GM12878 (cell line): ENCODE measurements at regions not wholly inside any gene's neighbourhood (a gene's known extent, or its start where the extent isn't known, plus 50 kb on each side); places are given as distances from the start of the nearest gene placed in this dataset.

Source experiments
- ATAC-seq: fragments of 200-7000 bp; cut with Tn5 transposase; 3 replicates; pipeline ENCODE4 v1.9.1; 2020; ENCODE audit warnings: mild to moderate bottlenecking, moderate library complexity
- BruUV-seq: library from RNA; stranded (reverse); fragments of 400-500 nt; replicated peaks from 2 replicates; lab custom pipeline; 2021; lab: Mats Ljungman, UMichigan
- CTCF ChIA-PET: fragments of 300-600 bp; sonication (Branson Sonifier 250); formaldehyde crosslinking; extraction: SDS; loops from one replicate; lab custom pipeline; 2021; ENCODE audit warnings: inconsistent platforms; lab: Yijun Ruan, JAX
- POLR2A ChIA-PET: fragments of 350-600 bp; formaldehyde crosslinking; extraction: SDS; loops from one replicate; lab custom pipeline; 2021; ENCODE audit warnings: inconsistent platforms; lab: Charles Lee
- RAD21 ChIA-PET: fragments of 300-600 bp; sonication (Branson Sonifier 250); formaldehyde crosslinking; loops from one replicate; lab custom pipeline; 2023; ENCODE audit warnings: antibody characterized with exemption; ENCODE audit not compliant: unreplicated experiment; lab: Charles Lee
- SMC1A ChIA-PET: fragments of 300-600 bp; sonication (Branson Sonifier 250); formaldehyde crosslinking; loops from one replicate; lab custom pipeline; 2023; ENCODE audit not compliant: unreplicated experiment, uncharacterized antibody; lab: Charles Lee
- DNase-seq: peaks from one replicate; pipeline ENCODE4 v3.0.0-alpha.2; 2011; ENCODE audit warnings: low read depth, low spot score
- FAIRE-seq: peaks from 3 replicates; lab custom pipeline; 2011; peaks lifted over from hg19 to GRCh38; lab: Jason Lieb, UNC
- H2AFZ ChIP-seq: 2 replicates; pipeline ENCODE4 v1.6.0; 2011; ENCODE audit warnings: low read depth, low read length, control low read depth; ENCODE audit not compliant: control insufficient read depth
- H3K27ac ChIP-seq: 2 replicates; pipeline ENCODE4 v1.5.1; 2011; ENCODE audit warnings: control low read depth; ENCODE audit not compliant: control insufficient read depth, insufficient read depth
- H3K27me3 ChIP-seq, 2 experiments: replicated peaks in 1 of 2; 2 replicates each; pipeline versions ENCODE4 v1.6.0 to v1.6.1; 2011; ENCODE audit warnings: low read length in 1 of 2; ENCODE audit not compliant: control insufficient read depth in 2 of 2, insufficient read depth in 2 of 2
- H3K36me3 ChIP-seq, 2 experiments: 2 replicates each; pipeline ENCODE4 v1.5.1; 2011; ENCODE audit warnings: low read length in 1 of 2; ENCODE audit not compliant: control insufficient read depth in 2 of 2, insufficient read depth in 2 of 2
- H3K4me1 ChIP-seq: 2 replicates; pipeline ENCODE4 v1.6.1; 2011; ENCODE audit warnings: mild to moderate bottlenecking, low read length, moderate library complexity, mixed read lengths; ENCODE audit not compliant: control insufficient read depth, insufficient read depth
- H3K4me2 ChIP-seq: 2 replicates; pipeline ENCODE4 v1.6.0; 2011; ENCODE audit warnings: control low read depth; ENCODE audit not compliant: control insufficient read depth, insufficient read depth
- H3K4me3 ChIP-seq: fragments of 200-600 bp; sonication (generic); 2 replicates; pipeline ENCODE4 v1.5.1; 2016
- H3K79me2 ChIP-seq: 2 replicates; pipeline ENCODE4 v1.6.0; 2011; ENCODE audit warnings: low read length; ENCODE audit not compliant: control insufficient read depth, insufficient read depth
- H3K9ac ChIP-seq: 2 replicates; pipeline ENCODE4 v1.8.0; 2011; ENCODE audit warnings: low read length, control low read depth, mixed read lengths; ENCODE audit not compliant: control insufficient read depth, insufficient read depth
- H3K9me3 ChIP-seq: replicated peaks from 3 replicates; pipeline ENCODE4 v1.5.1; 2011; ENCODE audit warnings: mild to moderate bottlenecking, low read length; ENCODE audit not compliant: control insufficient read depth, insufficient read depth
- H4K20me1 ChIP-seq: 2 replicates; pipeline ENCODE4 v1.6.0; 2011; ENCODE audit not compliant: control insufficient read depth, insufficient read depth
- ETV6 ChIP-seq, 2 experiments: fragments of 450-650 bp in 1 of 2; IDR thresholded peaks in 1 of 2; conservative IDR thresholded peaks in 1 of 2; 2 replicates each; pipeline ENCODE4 v1.6.1; 2014; ENCODE audit warnings: antibody characterized with exemption in 1 of 2, borderline replicate concordance in 1 of 2, low read depth in 1 of 2, mild to moderate bottlenecking in 1 of 2, moderate library complexity in 1 of 2
- HDAC2 ChIP-seq: fragments of 200-600 bp; sonication (generic); IDR thresholded peaks from 2 replicates; pipeline ENCODE4 v1.6.1; 2017
- HDAC6 ChIP-seq: fragments of 200-600 bp; sonication (generic); IDR thresholded peaks from one replicate; pipeline ENCODE4 v1.8.0; 2017; ENCODE audit warnings: antibody characterized with exemption; ENCODE audit not compliant: unreplicated experiment
- KAT2A ChIP-seq: conservative IDR thresholded peaks from 2 replicates; pipeline ENCODE4 v1.6.1; 2011; ENCODE audit warnings: low read depth, low read length; ENCODE audit not compliant: control insufficient read depth
- LARP7 ChIP-seq: fragments of 450-650 bp; IDR thresholded peaks from 2 replicates; pipeline ENCODE4 v1.6.1; 2017; ENCODE audit warnings: mild to moderate bottlenecking
- MEF2A ChIP-seq: IDR thresholded peaks from 2 replicates; pipeline ENCODE4 v1.6.1; 2011; ENCODE audit warnings: low read depth, mild to moderate bottlenecking, low read length, moderate library complexity; ENCODE audit not compliant: insufficient read depth
- MTA2 ChIP-seq: fragments of 450-650 bp; IDR thresholded peaks from 2 replicates; pipeline ENCODE4 v1.6.1; 2016; ENCODE audit warnings: low read depth, mild to moderate bottlenecking, moderate library complexity
- NBN ChIP-seq: fragments of 450-650 bp; IDR thresholded peaks from 2 replicates; pipeline ENCODE4 v1.6.1; 2016
- NRF1 ChIP-seq: conservative IDR thresholded peaks from 2 replicates; pipeline ENCODE4 v1.6.1; 2011; ENCODE audit warnings: mild to moderate bottlenecking, low read depth, low read length, improper control_type of control experiment
- SUZ12 ChIP-seq: fragments of 200-600 bp; sonication (generic); IDR thresholded peaks from one replicate; pipeline ENCODE4 v1.6.1; 2018; ENCODE audit warnings: antibody characterized with exemption, mild to moderate bottlenecking; ENCODE audit not compliant: unreplicated experiment
- TCF7 ChIP-seq: IDR thresholded peaks from 2 replicates; pipeline ENCODE4 v1.6.1; 2014; ENCODE audit warnings: antibody characterized with exemption, borderline replicate concordance
- WGBS: methylation state at CpG from one replicate; pipeline ENCODE4 v1.1.6; 2016; ENCODE audit warnings: low lambda C conversion rate; ENCODE audit not compliant: insufficient replicate concordance, insufficient coverage; ENCODE audit errors: missing lambda C conversion rate; 5-methylcytosine and 5-hydroxymethylcytosine counted together
- in situ Hi-C: fragments of 300-500 bp; cut with MboI; formaldehyde crosslinking; loops from 9 replicates; pipeline ENCODE4 v1.14.3; 2018; ENCODE audit warnings: mixed read lengths
- intact Hi-C: fragments of 100-400 bp; cut with micrococcal nuclease; formaldehyde crosslinking; loops from one replicate; pipeline ENCODE4 v1.14.2; 2022; ENCODE audit not compliant: unreplicated experiment
- TF ChIP-seq, protein P1 (sequence below): fragments of 450-650 bp; IDR thresholded peaks from 2 replicates; pipeline ENCODE4 v1.6.1; 2017; ENCODE audit warnings: mild to moderate bottlenecking, moderate library complexity
- TF ChIP-seq, protein P2 (sequence below): IDR thresholded peaks from 2 replicates; pipeline ENCODE4 v1.6.1; 2012; ENCODE audit warnings: improper control_type of control experiment, low read depth, low read length; ENCODE audit not compliant: insufficient replicate concordance

DNA sequence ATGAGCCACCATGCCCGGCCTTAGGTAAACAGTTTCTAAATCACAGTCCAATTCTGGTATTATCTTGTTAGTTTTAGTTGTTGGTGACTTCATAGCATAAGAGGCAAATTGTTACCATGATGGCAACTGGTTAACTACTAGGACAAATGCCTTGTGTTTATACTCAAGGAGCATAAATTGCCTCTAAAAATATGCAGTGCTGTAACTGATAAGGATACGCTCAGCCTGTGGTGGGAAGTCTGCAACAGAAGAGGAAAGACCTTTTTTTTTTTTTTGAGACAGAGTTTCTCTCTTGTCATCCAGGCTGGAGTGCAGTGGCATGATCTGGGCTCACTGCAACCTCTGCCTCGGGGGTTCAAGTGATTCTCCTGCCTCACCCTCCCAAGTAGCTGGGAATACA, 311.9 kb upstream of the ARGLU1 start (continued):
- TF ChIP-seq ETV6 (conservative IDR thresholded peaks at IDR 0.05 in 1 of 2, IDR thresholded peaks at IDR 0.05 in 1 of 2; ENCODE audit: borderline replicate concordance in 1 of 2, low read depth in 1 of 2), result no peak
- TF ChIP-seq, all 136 proteins: peak for 0

DNA sequence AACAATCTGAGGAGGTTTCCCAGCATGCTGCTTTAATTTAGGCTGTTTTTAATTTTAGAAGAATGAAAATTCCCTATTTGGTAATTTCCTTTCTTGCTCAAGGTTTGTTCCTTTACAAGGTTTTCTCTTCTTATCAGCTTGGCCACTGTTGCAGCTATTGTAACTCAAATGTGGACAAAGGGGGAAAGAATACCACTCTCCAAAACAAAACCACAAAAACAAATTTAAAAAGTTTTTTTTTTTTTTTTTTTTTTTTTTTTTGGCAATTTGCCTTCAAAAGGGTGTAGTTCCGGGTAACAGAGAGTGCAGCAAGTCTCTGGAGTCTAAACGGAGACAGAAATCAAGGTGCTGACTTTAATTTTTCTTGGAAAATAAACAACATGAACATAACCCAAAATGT, 306.4 kb upstream of the ARGLU1 start:
- ChIA-PET SMC1A (no interaction called here), POLR2A (no interaction called here), RAD21 (no interaction called here), CTCF (no interaction called here)
- Histone ChIP-seq H4K20me1 (no peaks in the 10 kb centered on the region), H3K4me3 (no peak overlapping the region), H3K36me3 (no peaks in the 10 kb centered on the region), H3K4me2 (no peak overlapping the region), H3K27me3 (no peaks in the 10 kb centered on the region), H3K9me3 (no peaks in the 10 kb centered on the region), H3K27ac (no peak overlapping the region), H3K4me1 (no peaks in the 10 kb centered on the region), H3K9ac (no peak overlapping the region), H2AFZ (no peak overlapping the region), H3K79me2 (no peaks in the 10 kb centered on the region)
- in situ Hi-C loops (no loop called here), intact Hi-C loops (no loop called here)
- no TSS peak for BruUV-seq
- ATAC-seq (no peak), DNase-seq (no peak), FAIRE-seq (no peak)
- 10% methylated on average over 2 of the region's 2 CpGs for WGBS
- TF ChIP-seq NRF1, result no peak
- no peak for TF ChIP-seq HDAC6
- TF ChIP-seq TCF7, result no peak
- TF ChIP-seq MTA2, result no peak
- TF ChIP-seq KAT2A, result no peak
- no peak for TF ChIP-seq MEF2A
- TF ChIP-seq NBN, result no peak
- TF ChIP-seq, protein P1, sequence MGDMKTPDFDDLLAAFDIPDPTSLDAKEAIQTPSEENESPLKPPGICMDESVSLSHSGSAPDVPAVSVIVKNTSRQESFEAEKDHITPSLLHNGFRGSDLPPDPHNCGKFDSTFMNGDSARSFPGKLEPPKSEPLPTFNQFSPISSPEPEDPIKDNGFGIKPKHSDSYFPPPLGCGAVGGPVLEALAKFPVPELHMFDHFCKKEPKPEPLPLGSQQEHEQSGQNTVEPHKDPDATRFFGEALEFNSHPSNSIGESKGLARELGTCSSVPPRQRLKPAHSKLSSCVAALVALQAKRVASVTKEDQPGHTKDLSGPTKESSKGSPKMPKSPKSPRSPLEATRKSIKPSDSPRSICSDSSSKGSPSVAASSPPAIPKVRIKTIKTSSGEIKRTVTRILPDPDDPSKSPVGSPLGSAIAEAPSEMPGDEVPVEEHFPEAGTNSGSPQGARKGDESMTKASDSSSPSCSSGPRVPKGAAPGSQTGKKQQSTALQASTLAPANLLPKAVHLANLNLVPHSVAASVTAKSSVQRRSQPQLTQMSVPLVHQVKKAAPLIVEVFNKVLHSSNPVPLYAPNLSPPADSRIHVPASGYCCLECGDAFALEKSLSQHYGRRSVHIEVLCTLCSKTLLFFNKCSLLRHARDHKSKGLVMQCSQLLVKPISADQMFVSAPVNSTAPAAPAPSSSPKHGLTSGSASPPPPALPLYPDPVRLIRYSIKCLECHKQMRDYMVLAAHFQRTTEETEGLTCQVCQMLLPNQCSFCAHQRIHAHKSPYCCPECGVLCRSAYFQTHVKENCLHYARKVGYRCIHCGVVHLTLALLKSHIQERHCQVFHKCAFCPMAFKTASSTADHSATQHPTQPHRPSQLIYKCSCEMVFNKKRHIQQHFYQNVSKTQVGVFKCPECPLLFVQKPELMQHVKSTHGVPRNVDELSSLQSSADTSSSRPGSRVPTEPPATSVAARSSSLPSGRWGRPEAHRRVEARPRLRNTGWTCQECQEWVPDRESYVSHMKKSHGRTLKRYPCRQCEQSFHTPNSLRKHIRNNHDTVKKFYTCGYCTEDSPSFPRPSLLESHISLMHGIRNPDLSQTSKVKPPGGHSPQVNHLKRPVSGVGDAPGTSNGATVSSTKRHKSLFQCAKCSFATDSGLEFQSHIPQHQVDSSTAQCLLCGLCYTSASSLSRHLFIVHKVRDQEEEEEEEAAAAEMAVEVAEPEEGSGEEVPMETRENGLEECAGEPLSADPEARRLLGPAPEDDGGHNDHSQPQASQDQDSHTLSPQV, result no peak
- no peak for TF ChIP-seq HDAC2
- no peak for TF ChIP-seq SUZ12
- TF ChIP-seq, protein P2, sequence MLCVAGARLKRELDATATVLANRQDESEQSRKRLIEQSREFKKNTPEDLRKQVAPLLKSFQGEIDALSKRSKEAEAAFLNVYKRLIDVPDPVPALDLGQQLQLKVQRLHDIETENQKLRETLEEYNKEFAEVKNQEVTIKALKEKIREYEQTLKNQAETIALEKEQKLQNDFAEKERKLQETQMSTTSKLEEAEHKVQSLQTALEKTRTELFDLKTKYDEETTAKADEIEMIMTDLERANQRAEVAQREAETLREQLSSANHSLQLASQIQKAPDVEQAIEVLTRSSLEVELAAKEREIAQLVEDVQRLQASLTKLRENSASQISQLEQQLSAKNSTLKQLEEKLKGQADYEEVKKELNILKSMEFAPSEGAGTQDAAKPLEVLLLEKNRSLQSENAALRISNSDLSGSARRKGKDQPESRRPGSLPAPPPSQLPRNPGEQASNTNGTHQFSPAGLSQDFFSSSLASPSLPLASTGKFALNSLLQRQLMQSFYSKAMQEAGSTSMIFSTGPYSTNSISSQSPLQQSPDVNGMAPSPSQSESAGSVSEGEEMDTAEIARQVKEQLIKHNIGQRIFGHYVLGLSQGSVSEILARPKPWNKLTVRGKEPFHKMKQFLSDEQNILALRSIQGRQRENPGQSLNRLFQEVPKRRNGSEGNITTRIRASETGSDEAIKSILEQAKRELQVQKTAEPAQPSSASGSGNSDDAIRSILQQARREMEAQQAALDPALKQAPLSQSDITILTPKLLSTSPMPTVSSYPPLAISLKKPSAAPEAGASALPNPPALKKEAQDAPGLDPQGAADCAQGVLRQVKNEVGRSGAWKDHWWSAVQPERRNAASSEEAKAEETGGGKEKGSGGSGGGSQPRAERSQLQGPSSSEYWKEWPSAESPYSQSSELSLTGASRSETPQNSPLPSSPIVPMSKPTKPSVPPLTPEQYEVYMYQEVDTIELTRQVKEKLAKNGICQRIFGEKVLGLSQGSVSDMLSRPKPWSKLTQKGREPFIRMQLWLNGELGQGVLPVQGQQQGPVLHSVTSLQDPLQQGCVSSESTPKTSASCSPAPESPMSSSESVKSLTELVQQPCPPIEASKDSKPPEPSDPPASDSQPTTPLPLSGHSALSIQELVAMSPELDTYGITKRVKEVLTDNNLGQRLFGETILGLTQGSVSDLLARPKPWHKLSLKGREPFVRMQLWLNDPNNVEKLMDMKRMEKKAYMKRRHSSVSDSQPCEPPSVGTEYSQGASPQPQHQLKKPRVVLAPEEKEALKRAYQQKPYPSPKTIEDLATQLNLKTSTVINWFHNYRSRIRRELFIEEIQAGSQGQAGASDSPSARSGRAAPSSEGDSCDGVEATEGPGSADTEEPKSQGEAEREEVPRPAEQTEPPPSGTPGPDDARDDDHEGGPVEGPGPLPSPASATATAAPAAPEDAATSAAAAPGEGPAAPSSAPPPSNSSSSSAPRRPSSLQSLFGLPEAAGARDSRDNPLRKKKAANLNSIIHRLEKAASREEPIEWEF, result no peak
- TF ChIP-seq LARP7, result no peak
